ENCODE measurements at regions not wholly inside any gene's neighbourhood (a gene's known extent, or its start where the extent isn't known, plus 50 kb on each side); places are given as distances from the start of the nearest gene placed in this dataset.

DNA sequence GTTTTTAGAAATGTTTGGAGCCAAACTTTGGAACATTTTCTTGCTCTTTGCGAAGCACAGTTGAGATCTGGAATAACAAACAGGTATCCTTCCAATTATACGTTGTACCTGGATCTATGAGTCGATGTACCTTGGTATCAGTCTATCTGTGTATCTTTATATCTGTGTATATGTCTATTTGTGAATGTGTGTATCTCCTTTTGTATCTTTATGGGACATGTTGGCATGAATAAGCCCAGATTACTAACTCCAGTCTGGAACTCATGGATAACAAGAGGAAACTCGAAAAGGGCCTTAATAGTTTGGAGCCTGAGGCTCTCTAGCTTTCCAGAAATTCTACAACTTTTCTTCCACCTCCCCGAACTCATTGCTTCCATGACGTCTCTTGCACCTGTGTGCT lies 490.0 kb downstream of the GATA3 start:
- TF ChIP-seq, protein P1, sequence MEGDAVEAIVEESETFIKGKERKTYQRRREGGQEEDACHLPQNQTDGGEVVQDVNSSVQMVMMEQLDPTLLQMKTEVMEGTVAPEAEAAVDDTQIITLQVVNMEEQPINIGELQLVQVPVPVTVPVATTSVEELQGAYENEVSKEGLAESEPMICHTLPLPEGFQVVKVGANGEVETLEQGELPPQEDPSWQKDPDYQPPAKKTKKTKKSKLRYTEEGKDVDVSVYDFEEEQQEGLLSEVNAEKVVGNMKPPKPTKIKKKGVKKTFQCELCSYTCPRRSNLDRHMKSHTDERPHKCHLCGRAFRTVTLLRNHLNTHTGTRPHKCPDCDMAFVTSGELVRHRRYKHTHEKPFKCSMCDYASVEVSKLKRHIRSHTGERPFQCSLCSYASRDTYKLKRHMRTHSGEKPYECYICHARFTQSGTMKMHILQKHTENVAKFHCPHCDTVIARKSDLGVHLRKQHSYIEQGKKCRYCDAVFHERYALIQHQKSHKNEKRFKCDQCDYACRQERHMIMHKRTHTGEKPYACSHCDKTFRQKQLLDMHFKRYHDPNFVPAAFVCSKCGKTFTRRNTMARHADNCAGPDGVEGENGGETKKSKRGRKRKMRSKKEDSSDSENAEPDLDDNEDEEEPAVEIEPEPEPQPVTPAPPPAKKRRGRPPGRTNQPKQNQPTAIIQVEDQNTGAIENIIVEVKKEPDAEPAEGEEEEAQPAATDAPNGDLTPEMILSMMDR (IDR thresholded peaks at IDR 0.05; ENCODE audit: insufficient read depth, low read length), result no peak
- TF ChIP-seq, protein P2, sequence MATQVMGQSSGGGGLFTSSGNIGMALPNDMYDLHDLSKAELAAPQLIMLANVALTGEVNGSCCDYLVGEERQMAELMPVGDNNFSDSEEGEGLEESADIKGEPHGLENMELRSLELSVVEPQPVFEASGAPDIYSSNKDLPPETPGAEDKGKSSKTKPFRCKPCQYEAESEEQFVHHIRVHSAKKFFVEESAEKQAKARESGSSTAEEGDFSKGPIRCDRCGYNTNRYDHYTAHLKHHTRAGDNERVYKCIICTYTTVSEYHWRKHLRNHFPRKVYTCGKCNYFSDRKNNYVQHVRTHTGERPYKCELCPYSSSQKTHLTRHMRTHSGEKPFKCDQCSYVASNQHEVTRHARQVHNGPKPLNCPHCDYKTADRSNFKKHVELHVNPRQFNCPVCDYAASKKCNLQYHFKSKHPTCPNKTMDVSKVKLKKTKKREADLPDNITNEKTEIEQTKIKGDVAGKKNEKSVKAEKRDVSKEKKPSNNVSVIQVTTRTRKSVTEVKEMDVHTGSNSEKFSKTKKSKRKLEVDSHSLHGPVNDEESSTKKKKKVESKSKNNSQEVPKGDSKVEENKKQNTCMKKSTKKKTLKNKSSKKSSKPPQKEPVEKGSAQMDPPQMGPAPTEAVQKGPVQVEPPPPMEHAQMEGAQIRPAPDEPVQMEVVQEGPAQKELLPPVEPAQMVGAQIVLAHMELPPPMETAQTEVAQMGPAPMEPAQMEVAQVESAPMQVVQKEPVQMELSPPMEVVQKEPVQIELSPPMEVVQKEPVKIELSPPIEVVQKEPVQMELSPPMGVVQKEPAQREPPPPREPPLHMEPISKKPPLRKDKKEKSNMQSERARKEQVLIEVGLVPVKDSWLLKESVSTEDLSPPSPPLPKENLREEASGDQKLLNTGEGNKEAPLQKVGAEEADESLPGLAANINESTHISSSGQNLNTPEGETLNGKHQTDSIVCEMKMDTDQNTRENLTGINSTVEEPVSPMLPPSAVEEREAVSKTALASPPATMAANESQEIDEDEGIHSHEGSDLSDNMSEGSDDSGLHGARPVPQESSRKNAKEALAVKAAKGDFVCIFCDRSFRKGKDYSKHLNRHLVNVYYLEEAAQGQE (IDR thresholded peaks at IDR 0.05; ENCODE audit: insufficient replicate concordance, low read depth), result no peak
- TF ChIP-seq POLR2AphosphoS5 (IDR thresholded peaks at IDR 0.05; ENCODE audit: low read depth) (no peak), GABPA (IDR thresholded peaks at IDR 0.05; ENCODE audit: low read depth) (no peak), SPI1 (IDR thresholded peaks at IDR 0.05; ENCODE audit: borderline replicate concordance, low read depth) (no peak)

All from HL-60 (cell line).